HG03469 (cell line): ENCODE measurements at regions not wholly inside any gene's neighbourhood (a gene's known extent, or its start where the extent isn't known, plus 50 kb on each side); places are given as distances from the start of the nearest gene placed in this dataset.
"Not testable (repeated sequence)": the region's sequence is repeated elsewhere in the genome, so short reads cannot be mapped to it uniquely, and the experiment has no call there.

Source experiments
- ATAC-seq: cut with Tn5 transposase; IDR thresholded peaks from one replicate; pipeline ENCODE4 v1.9.1; 2021; ENCODE audit warnings: mild to moderate bottlenecking, moderate library complexity, moderate number of reproducible peaks; ENCODE audit not compliant: unreplicated experiment

DNA sequence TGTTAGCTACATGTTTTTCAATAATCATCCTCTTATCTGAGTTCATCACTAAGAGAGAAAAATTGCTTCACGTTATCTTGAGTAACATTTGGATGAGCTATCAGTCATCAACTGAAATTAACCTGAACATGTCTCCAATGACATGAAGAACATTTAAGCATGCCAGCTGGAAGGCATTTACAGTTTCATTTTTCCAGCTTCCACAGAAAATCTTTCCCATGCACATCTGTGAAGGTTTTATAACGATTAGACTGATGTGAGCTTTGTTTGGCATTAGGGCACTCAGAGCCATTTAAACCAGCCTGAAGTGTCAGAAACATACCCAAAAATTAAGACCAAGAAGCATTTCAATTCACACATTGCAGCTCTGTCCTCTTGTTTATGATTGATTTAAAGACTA is 235.8 kb upstream of the ARHGEF26 start:
- ATAC-seq, result no peak

DNA sequence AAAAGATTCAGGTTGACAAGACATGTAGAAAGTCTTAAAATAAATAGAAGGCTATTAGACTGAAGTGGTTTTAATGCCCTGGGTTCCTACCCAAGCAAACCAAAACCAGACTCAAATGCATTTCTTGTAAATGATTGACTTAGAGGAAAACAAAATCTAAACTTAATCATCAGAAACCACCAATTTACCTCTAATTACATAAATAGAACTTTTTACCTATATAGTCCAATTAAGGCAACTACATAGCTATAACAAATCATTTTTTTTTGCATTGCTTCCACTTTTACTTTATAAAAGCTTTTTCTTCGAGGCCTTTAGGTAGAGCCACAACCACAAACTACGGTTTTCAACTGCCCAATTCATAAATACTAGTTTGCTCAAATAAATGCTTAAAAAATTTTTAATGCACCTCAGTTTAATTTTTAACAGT is 231.3 kb upstream of the ARHGEF26 start:
- ATAC-seq, result no peak

DNA sequence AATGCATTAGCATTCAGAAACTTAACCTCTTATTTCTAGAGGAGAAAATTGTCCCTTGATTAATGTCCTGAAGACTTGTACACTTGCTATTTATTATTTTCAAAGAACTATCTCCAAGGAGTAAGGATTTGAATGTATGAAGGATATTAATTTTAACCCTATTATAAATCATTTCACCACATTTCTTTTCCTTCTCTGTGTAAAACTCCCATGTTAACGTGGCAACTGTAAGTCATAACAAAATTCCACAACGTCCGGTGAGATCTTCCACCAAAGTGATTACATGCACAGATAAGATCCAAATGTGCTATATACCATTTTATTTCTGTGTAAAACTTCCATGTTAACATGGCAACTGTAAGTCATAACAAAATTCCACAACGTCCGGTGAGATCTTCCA is 229.1 kb upstream of the ARHGEF26 start:
- no peak for ATAC-seq

DNA sequence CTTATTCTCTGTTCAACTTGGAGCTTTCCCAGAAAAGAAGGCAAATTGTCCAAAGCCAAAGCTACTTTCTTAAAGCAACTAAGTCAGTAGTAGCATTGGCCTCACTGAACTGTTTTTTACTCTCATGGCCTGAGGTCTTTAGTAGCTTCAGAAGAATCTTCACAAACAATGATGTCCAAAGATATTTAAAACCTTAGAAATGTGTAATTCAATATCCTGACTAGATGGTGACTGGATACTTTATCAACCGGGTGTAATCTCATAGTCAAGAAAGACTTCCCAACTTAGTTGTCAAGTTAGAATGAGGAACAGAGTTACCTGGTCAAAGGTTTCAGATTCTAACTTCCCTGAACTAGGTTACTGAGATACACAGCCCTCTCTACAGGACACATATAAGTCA is 226.3 kb upstream of the ARHGEF26 start:
- no peak for ATAC-seq

DNA sequence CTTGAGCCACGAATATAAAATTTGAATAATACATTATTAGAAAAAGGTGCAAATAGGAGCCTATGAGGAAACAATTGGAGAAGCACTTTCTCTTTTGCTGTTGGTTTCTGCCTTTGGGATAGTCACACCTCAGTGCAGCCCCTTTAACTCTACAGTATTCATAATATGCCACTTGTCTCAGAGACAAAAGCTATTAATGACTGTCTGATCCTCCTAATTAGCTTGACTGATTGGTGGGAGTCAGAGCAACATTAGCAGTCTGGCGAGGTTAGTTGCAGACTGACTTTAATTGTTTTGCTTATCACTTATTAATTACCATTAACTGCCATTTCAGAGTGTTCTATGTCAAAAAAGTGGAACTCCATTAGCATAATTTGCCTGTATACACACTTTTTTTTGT is 225.0 kb upstream of the ARHGEF26 start:
- no peak for ATAC-seq

DNA sequence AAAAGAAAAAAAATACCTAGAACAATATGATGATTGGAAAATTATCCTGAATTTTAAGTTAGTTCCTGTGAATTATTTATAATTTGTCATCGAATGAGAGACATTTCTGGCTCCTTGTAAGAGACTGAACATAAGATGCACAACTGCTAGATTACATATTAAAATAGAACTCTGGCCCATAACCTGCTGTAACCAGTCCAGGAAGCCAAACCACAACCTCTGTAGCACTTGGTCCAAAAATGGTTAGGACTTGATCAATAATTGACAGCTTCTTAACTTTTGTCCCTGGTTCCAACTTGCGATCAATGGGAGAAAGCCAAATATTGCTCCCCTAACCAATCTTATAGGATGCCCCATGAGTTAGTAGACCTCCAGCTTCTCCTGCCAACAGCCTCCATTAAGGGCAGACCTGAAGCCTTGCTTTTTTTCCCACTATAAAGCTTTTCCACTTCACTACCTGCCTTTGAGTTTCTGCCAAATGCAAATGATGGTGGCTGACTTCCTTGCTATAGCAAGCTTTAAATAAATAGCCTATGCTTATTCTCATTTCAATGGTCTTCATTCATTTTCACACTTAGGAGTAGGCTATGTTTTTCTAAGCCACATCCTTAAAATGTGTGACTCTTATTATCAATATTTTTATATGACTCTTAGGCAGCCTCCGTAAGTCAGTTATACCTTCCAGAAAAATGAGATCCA is 224.0 kb upstream of the ARHGEF26 start:
- ATAC-seq, result peak; percentile 49

DNA sequence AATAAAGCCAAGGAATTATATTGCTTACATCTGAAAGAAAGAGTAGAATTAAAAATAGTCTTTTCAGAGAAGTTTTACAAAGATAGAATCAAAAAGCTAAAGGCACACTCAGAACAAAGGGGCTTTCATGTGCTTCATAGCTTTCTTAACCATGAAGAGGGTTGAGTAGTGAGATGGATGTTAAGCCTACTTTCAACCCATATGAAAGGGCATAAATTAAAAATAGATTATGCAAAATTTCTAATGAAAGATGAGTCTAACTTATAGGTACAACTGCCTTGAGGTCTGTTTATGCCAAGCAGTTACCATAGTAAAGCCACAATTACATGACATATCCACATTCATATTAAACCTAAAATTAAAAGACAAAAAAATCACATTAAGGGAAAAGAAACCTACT is 223.3 kb upstream of the ARHGEF26 start:
- peak; percentile 75 for ATAC-seq

DNA sequence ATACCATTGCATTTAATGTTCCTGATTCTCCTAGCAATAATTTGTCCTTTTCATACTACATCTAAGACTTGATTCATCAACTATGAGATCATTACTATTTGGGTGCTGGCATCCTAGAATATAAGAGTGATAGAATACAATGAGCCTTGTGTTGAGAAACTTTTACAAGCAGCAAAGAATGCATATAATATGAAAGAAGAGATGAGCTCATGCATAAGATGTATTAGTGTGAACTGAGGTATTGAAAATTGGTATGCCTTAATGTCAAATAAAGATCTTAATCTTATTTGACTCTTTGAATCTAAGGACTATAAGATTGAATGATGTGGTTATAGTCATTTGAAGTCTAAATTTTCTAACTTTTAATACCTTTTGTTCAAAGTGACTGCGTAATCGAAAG is 220.0 kb upstream of the ARHGEF26 start:
- no peak for ATAC-seq

DNA sequence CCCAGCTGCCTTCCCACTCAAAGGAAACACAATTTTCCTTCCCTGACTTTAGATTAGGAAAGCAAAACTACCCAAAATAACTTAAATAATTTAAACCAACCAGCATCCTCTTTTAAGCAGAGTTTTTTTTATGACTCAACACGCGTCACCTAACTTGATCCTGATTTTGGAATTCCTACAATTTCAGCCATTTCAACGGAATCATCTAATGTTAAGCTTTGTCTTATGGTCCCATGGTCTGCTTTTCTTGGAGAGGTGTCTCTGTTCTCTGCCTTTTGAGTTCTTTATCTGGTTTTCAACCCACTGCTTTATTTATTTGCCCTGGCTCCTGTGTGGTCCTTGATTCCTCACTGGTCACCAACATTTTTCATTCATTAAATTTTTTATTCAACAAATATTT is 219.2 kb upstream of the ARHGEF26 start:
- no peak for ATAC-seq

DNA sequence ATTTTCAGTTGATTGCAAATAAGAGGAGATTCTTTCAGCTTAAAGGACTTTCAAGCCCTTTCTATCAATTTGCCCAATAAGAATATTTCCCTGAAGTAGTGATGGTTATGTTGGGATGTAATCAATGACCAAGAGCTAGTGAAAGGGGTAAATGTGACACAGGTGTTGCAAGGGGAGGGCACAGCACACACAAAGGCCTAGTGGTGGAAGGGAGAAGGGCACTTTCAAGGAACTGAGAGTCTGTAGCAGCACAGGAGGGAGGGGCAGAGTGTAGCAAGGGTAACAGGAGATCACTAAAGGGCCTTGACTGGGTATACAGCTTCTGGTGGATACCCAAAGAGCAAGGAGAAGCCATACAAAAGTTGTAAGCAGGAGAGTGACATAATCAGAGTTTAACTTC is 217.8 kb upstream of the ARHGEF26 start:
- ATAC-seq, result peak; percentile 75

DNA sequence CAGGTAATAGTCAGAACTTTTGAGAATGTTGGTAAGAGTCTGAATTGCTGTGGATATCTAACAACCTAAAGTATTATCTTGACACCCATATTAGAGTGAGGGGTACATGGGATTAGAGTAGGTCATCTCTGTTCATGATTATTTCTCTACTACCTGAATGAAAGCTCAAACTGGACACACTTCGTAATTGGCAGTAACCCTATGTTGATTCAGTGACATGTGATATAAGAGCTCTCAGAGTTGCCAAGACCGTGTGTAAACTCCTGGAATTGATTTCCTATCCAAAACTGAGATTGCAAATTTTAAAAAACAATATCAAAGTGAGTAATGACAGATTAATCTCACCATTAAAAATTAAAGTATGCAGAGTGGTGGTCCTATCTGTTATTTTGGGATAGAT is 214.8 kb upstream of the ARHGEF26 start:
- ATAC-seq, result no peak

DNA sequence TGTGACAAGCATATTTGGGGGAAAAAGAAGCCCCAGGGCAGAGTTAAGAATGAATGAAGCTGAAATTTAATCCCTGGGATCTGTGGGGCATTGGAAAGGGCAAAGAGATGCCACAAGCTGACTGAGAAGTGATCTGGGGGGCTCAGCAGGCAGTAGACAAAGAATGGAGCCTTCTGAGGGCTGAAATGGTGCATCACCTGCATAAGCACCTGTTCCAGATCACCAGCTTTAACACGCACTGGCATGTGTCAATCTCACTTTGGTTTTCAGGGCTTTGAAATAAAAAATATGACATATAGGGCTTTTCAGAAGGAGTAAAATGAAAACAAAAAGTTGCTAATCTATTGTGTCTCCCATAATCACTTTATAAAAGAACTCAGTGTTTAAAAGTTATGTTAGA is 210.8 kb upstream of the ARHGEF26 start:
- ATAC-seq, result no peak

DNA sequence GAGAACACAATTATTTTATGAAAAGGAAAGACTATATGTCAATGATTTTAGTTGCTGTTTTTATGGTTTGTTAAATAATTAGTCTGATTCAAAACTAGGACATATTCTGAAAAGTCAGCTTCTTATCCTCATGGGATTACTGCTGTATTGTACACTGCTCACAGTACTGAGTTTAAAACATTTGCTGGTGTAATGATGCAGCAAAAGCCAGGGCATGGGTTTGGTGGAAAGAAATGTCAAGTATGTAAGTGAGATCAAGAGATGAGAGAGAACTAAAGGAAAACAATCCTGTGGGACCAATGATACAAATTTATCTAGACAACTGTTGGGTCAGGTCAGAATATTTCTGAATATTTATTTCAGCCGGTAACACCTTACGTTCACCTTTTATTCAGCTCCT is 210.1 kb upstream of the ARHGEF26 start:
- ATAC-seq, result no peak

DNA sequence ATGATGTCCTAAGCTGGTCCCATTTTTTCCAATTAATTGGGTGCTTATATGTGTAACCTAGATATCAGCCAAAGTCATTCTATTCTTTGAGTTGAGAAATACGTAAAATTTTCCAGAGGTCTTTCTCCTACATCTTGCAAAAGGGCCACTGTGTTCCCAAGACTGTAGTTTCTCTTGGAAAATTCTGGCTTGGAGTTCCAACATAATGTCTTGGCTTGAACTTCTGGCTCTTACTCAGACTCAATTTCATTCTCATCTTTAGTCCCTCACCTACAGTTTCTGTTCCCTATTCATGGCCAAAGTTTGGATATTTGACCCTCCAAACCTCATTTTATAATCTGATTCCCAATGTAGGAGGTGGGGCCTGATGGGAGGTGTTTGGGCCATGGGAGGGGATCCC is 201.4 kb upstream of the ARHGEF26 start:
- ATAC-seq, result no peak

DNA sequence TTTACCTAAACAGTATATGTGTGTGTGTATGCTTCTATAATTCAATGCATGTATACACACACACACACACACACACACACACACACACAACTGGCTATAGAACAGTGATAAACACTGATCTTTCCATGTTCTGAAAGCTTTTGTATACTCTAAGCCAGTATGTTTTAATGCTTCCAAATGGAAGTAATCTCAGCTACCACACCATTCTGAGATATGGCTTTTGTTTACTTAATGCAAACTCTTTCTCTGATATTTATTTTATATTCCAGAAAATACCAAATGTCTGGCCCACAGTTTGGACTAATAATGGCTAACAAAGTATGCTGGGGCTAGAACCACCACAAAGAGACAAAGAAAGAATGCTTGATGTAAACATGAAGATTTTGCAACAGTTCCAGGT is 199.4 kb upstream of the ARHGEF26 start:
- no peak for ATAC-seq

DNA sequence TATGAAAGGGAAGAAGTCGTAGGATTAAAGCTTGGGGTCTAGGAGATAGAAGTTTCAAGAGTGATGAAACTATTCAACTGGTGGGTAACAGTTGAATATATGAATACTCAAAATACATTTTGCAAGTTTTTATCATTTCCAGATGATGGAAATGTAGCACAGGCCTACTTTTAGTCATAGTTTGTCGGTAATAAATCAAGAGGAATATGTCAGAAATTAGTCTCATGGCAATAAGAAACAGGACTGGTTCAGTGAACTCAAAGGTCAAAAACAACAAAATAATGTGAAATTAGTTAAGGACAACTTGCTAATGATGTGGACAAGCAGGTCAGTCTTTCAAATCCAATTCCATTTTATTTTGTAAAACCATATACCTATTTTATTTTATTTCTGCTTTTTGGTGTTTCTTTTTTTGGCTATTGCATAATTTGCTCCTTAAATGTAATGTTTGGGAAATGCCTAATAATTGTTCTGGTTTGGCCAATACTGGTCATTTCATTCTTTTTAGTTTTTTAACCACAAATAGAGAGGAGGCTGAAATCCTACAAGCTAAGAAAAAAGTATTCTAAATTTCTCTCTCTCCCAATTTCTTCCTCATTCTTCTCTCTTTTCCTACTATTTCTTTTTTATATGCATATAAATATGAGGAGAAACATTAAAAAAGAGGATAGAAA is 195.2 kb upstream of the ARHGEF26 start:
- no peak for ATAC-seq

DNA sequence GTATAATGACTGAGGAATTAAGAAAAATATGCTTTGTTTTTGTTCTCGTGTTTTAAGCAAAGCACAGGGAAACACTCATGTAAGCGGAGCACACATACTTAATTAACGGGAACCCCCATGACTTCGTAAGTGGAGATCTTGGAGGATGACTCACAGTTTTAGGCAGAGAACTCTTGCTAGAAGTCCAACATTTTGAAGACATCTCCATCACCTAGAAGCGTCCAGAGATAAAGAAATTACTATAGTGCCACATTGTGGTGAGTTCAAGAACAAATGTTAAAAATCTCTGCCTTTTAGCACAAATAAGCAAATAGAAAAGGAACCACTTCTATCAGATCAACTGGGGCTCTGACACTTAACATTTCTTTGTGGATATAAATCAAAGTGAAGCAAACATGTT is 194.1 kb upstream of the ARHGEF26 start:
- no peak for ATAC-seq

DNA sequence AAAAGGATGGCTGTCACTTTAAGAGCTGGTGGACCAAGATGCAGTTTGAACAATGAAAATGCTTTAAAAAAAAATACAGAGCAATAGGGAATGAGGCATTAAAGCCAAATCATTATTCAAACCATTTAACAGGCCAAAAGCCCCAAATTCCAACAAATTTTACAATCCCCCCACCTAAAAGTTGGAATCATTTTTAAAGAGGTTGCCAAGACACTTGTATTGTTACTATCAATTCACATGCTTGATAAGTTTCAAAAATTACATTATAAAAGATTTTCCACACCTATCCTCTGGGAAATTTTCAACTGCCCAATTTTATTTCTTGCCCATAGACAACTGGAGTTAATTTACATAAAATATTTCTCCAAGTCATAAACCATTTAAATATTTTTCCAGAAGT is 192.3 kb upstream of the ARHGEF26 start:
- ATAC-seq, result no peak

DNA sequence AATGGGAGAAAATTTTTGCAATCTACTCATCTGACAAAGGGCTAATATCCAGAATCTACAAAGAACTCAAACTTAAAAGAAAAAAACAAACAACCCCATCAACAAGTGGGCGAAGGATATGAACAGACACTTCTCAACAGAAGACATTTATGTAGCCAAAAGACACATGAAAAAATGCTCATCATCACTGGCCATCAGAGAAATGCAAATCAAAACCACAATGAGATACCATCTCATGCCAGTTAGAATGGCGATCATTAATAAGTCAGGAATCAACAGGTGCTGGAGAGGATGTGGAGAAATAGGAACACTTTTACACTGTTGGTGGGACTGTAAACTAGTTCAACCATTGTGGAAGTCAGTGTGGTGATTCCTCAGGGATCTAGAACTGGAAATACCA is 187.7 kb upstream of the ARHGEF26 start:
- ATAC-seq, result not testable (repeated sequence)

DNA sequence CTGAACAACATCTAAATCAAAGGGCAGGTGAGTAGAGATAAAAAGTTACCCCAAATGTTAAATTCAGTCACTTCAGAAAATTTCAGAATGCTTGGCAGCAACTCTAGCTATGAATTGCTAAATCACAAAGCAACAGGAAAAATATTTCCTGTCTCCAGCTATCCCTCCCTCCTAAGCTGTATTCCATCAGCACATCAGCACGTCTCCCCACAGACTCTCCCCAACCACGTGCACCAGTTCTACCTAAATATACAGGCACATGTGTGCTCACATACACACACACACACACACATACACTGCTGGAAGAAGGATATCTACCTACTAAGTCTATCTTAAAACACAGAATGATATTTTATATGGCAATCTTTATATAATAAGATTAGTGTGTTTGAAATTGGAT is 177.1 kb upstream of the ARHGEF26 start:
- no peak for ATAC-seq

DNA sequence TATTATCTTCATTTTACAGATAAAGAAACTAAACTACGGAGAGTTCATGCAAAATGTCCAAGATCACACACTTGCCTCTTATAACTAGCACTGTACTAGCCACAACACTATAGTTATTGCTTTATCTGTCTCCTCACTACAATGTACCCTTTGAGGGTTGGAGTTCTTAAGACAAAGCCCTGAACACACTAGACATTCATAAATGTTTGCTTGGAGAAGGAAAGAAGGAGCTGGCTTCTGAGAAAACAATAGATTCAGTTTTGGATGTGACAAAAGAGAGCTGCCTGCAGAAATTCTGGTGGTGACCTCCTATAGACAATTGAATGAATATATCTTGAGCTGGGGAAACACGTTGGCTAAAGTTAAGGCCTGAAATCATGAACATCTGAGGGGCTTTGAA is 169.9 kb upstream of the ARHGEF26 start:
- ATAC-seq, result no peak

DNA sequence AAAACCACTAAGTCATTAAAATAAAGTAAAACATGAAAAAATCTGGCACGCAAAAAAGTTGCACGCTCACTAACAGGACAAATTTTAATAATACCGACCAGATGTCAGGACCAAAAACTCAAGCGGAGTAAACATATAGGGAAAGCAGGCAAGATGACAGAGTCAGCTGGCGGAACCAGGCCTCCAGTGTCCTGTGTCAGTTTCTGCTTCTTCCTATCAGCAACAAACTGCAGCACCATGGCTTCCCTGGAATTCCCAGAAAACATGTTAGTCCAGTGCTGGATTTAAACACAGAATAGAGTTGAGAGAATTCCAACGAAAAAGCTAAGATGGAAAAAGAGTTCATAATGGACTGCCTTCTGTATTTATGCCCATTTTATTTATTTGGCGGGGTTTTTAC is 169.1 kb upstream of the ARHGEF26 start:
- no peak for ATAC-seq

DNA sequence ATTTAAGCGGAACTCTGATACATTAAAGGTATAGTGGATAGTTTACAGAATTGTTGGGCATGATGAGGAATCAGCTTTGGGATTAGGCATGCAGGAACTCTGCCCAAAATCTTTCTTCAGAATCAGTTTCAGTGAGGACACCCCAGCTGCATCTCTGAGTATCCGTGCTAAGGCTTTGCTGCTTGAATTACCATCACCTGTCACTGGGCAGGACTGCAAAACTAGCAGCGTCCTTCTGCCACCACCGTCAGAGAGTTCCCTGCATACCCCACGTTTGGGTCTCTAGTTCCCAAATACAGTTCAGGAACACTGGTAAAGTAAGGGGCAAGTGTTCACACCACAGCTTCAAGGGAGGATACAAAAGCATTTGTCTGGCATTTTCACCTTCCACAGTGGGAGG is 164.6 kb upstream of the ARHGEF26 start:
- ATAC-seq, result no peak
